ENCODE measurements at regions not wholly inside any gene's neighbourhood (a gene's known extent, or its start where the extent isn't known, plus 50 kb on each side); places are given as distances from the start of the nearest gene placed in this dataset.

DNA sequence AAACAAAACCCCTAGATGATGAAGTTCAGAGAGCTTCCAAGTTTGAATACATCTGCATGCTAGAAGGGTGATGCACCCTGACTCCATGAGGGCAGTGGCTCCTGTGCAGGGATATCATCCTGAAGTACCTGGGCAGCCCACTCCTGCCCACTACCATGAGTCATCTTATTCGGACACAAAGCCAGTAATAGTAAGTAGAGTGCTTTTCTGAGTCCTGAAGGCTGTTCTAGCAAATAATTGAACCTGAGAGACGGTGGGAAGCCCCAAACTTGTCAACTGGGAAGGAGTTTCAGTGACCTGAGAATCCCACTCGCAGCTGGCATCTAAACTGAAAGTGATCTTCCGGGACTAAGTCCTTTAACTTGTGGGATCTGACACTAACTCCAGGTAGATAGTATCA, 152.9 kb upstream of the COL21A1 start:
- DNase-seq (ENCODE audit: low spot score, unreplicated experiment), result no peak
- no peak overlapping the region for H3K4me3 Mint-ChIP-seq (ENCODE audit: low read depth)
- H3K27ac Mint-ChIP-seq, result peak overlapping the region; percentile 98
- no peaks in the 10 kb centered on the region for H3K27me3 Mint-ChIP-seq
- H3K36me3 Mint-ChIP-seq (ENCODE audit: insufficient read depth), result peaks cover 9% of the 10 kb centered on the region
- peaks cover 47% of the 10 kb centered on the region for H3K4me1 Mint-ChIP-seq (ENCODE audit: low read depth)
- no peak for TF ChIP-seq CTCF (IDR thresholded peaks at IDR 0.05; ENCODE audit: unreplicated experiment)
- peaks cover 20% of the 10 kb centered on the region for H3K9me3 Mint-ChIP-seq (ENCODE audit: low read depth)

- Mint-ChIP-seq H3K4me3 (ENCODE audit: low read depth) (peak overlapping the region; percentile 36), H3K4me1 (ENCODE audit: low read depth) (peaks cover 42% of the 10 kb centered on the region)
These were observed 152.4 kb upstream of the COL21A1 start for GRCh38 chr6:56399672-56400263.

GRCh38 chr6:56399250-56399671, 151.9 kb upstream of the COL21A1 start:
- Mint-ChIP-seq H3K4me1 (ENCODE audit: low read depth) (peaks cover 38% of the 10 kb centered on the region), H3K27ac (peak overlapping the region; percentile 98), H3K36me3 (ENCODE audit: insufficient read depth) (peaks cover 9% of the 10 kb centered on the region), H3K4me3 (ENCODE audit: low read depth) (peak overlapping the region; percentile 7), H3K27me3 (no peaks in the 10 kb centered on the region), H3K9me3 (ENCODE audit: low read depth) (peaks cover 20% of the 10 kb centered on the region)
- DNase-seq (ENCODE audit: low spot score, unreplicated experiment), result no peak
- no peak for TF ChIP-seq CTCF (IDR thresholded peaks at IDR 0.05; ENCODE audit: unreplicated experiment)

More at GRCh38 chr6:56399672-56400263, 152.4 kb upstream of the COL21A1 start:
- H3K36me3 Mint-ChIP-seq (ENCODE audit: insufficient read depth), result peaks cover 9% of the 10 kb centered on the region
- no peaks in the 10 kb centered on the region for H3K27me3 Mint-ChIP-seq
- peak overlapping the region; percentile 98 for H3K27ac Mint-ChIP-seq
- H3K9me3 Mint-ChIP-seq (ENCODE audit: low read depth), result peaks cover 20% of the 10 kb centered on the region
- DNase-seq (ENCODE audit: low spot score, unreplicated experiment), result no peak
- TF ChIP-seq CTCF (IDR thresholded peaks at IDR 0.05; ENCODE audit: unreplicated experiment), result no peak

DNA sequence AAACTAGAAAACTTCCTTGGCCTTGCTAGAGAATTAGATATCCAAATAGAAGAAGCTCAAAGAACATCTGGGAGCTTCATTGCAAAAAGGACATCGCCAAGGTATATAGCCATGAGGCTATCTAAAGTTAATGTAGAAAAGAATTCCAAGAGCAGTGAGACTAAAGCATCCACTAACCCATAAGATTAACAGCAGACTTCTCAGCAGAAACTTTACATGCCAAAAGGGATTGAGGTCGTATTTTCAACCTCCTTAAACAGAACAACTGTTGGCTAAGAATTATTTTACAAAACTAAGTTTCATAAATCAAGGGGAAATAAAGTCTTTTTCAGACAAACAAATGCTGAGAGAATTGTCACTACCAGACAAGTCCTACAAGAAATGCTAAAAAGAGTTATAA, 149.1 kb upstream of the COL21A1 start:
- Mint-ChIP-seq H3K36me3 (ENCODE audit: insufficient read depth) (peaks cover 5% of the 10 kb centered on the region), H3K4me3 (ENCODE audit: low read depth) (no peak overlapping the region), H3K4me1 (ENCODE audit: low read depth) (peaks cover 32% of the 10 kb centered on the region), H3K27me3 (no peaks in the 10 kb centered on the region), H3K9me3 (ENCODE audit: low read depth) (peaks cover 17% of the 10 kb centered on the region), H3K27ac (no peak overlapping the region)
- TF ChIP-seq CTCF (IDR thresholded peaks at IDR 0.05; ENCODE audit: unreplicated experiment), result no peak
- DNase-seq (ENCODE audit: low spot score, unreplicated experiment), result no peak

DNA sequence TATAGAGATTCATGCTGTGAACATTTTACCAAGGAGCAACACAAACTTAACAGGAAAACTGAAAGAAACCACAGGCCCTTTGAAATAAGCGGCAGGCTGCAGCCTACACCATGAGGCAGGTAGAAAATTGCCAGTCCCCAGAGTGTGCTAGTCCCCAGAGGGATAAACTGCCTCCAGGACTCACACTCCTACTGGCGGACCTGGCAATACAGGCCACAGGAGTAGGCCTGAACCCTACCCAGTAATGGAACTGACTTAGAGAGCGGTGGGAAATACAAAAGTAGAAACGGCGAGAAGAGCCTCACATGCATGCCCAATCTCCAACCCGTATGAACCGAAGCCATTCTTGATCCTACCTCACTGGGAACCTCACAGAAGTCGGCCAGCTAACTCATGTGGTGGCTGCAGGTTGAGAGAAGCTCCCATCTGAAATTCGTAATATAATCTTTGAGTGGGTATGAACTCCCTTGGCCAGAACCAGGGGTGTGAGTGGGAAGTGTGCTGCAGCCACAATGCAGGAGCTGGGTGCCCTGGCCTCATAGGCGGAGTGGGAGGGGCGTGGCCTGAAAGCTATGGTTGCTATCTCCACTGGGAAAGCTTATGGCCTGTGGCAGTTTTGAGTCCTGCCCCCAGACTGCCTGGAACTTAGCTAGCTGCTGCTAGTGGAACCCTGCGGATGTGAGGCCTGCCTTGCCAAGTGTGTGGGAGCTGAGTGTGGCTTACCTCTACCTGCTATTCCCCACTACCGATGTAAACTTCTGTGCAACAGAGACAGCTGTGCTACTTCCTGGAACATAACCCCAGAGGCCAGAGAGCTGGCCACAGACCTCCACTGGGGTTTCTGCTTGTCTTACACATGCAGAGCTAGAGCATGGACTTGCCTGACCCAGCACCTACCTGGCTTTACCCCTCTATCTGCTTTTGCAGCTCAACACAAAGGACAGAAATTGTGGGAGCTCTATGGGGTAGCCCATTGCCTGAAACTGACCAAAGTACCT, 146.5 kb upstream of the COL21A1 start:
- DNase-seq (ENCODE audit: low spot score, unreplicated experiment), result no peak
- no peaks in the 10 kb centered on the region for H3K27me3 Mint-ChIP-seq
- peaks cover 13% of the 10 kb centered on the region for H3K36me3 Mint-ChIP-seq (ENCODE audit: insufficient read depth)
- H3K4me3 Mint-ChIP-seq (ENCODE audit: low read depth), result no peak overlapping the region
- no peak for TF ChIP-seq CTCF (IDR thresholded peaks at IDR 0.05; ENCODE audit: unreplicated experiment)
- peaks cover 32% of the 10 kb centered on the region for H3K9me3 Mint-ChIP-seq (ENCODE audit: low read depth)
- H3K27ac Mint-ChIP-seq, result no peak overlapping the region
- peaks cover 14% of the 10 kb centered on the region for H3K4me1 Mint-ChIP-seq (ENCODE audit: low read depth)
